NCI-H1694 treated with DMSO at 0.1 percent for 48 hours (cell line): ENCODE measurements at regions not wholly inside any gene's neighbourhood (a gene's known extent, or its start where the extent isn't known, plus 50 kb on each side); places are given as distances from the start of the nearest gene placed in this dataset.
A peak's percentile ranks its signal among the peaks of the same experiment; 100 is the strongest.

ENCODE experiments used
- DNase-seq: peaks from one replicate; lab custom pipeline; 2025; lab: John Stamatoyannopoulos, UW

- no peak for DNase-seq
Measured at GRCh38 chr2:126793885-126794613, 104.6 kb upstream of the TEX51 start.

DNA sequence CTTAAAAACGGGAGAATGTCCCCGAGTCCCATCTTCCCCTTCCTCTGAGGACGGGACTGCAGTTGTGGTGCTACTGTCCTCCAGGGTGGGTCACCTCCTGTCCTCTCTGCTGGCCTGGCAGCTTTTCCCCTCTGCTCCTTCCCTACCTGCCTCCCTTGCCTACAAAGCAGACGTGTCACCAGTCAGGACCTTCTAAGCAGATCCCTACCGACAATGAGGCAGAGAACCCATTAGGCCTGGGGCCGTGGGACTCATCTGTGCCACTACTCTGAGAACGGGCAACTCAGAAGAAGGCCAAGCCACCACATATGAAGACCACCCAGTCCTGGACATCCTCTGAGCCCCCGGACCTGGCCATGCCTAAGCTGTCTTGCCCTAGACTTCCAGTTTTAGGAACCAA, 103.0 kb upstream of the TEX51 start:
- no peak for DNase-seq

DNA sequence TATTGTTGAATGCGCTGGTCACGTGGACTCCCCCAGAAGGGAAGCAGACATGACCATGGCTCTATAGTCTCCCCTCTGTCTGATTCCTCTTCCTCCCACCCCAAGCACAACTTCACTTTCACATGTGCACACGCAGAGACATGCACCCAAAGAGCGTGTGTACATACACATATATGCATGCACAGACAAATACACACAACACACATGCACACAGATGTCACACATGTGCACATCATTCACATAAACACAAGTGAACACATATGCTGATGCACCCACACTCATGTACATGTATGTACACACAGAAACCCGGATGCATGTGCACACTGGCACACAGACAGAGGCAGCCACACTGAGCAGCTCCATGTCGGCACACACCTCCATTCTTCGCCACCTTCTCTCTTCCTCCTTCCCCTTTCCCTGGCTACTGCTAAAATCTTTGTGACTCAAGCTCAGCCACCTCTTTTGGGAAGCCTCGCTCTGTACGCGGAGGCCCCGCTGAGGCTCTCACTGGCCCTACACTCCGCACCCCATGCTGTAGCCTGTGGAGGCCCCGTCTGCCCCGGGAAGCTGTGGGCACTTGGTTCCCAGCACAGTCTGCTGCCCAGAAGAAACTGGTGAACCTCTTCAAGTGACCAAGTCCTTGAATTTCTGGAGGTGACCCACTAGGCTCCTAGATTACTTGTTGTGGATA, 101.6 kb upstream of the TEX51 start:
- no peak for DNase-seq

- no peak for DNase-seq
Measured at GRCh38 chr2:126797622-126798275, 100.9 kb upstream of the TEX51 start.

GRCh38 chr2:126798276-126799140, 100.2 kb upstream of the TEX51 start:
- DNase-seq, result no peak

DNA sequence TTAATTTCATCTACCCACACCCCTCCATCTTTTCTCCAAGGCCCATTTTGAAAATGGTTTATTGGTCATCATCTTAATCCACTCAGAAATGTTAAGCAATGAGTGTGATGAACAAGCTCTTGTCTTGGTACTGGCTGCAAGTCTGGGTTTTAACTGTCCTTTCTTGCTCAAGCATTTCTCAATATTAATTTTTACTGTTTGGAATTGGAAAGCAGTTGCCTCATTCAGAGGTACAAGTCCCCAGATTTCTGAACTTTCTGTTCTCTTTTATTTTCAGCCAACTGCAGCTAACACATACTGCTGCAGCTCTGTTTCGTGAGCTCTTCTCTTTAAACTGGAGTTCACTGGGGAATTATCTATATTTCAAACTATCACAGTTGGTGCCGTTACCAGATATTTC, 99.4 kb upstream of the TEX51 start:
- DNase-seq, result no peak

GRCh38 chr2:126801473-126801872, 97.2 kb upstream of the TEX51 start:
- DNase-seq, result no peak

GRCh38 chr2:126802316-126802715, 96.4 kb upstream of the TEX51 start:
- no peak for DNase-seq

- no peak for DNase-seq
Measured at GRCh38 chr2:126802774-126803433, 95.8 kb upstream of the TEX51 start.

GRCh38 chr2:126803434-126803775, 95.3 kb upstream of the TEX51 start:
- no peak for DNase-seq

DNA sequence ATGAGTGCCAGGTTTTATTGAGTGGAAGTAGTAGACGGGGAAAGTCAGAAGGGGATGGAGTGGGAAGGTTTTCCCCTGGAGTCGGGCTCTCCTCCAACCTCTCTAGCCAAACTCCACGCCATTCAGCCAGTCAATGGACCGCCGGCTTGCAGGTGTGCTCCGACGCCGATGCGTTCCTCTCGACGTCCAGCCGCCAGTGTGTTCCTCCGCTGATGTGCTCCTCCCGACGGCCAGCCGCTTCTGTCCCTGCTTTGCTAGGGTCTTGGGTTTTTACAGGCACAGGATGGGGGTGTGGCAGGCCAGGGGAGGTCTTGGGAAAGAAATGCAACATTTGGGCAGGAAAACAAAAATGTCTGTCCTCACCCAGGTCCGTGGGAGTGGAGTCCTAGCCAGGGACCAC, 94.3 kb upstream of the TEX51 start:
- no peak for DNase-seq

DNA sequence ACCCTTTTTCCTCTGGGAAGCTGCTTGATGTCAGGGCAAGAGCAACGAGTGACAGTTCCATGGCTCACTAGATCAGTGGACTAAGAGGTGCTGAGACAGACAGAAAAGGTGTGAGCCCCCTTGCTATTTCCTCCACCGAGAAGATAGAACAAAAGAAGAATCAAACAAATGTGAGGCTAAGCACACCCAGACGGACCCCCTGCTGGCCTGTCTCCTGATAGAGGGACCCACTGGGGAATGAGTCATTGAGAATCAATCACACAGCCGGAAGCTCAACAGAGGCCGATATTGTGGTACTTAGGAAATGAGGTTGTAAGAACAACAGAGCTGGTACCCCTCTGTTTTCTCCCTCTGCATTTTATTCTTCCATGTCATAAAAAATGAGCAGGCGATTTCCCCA, 89.8 kb upstream of the TEX51 start:
- no peak for DNase-seq

DNA sequence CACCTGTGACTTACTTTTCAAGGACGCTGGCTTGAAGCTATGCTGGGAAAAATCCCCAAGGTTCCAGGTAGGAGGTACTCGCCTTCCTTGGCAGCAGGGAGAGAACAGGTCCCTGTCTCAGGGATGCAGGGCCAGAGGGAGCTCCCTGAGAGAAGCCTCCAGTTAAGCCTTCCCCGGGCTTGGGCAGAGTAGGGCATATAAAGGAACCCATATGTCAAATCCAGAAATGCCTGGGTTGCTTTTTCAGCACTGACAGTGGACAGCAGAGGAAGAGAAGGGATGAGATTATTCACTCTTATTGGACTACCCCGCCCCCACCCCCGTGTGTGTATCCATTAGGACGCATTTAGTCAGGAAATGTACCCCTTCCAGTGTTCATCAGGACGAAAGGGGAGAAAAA, 89.3 kb upstream of the TEX51 start:
- DNase-seq, result no peak

GRCh38 chr2:126810001-126810400, 88.7 kb upstream of the TEX51 start:
- no peak for DNase-seq

- DNase-seq, result no peak
Measured at GRCh38 chr2:126811101-126811500, 87.6 kb upstream of the TEX51 start.

- DNase-seq, result no peak
Measured at GRCh38 chr2:126817172-126817571, 81.5 kb upstream of the TEX51 start.

DNA sequence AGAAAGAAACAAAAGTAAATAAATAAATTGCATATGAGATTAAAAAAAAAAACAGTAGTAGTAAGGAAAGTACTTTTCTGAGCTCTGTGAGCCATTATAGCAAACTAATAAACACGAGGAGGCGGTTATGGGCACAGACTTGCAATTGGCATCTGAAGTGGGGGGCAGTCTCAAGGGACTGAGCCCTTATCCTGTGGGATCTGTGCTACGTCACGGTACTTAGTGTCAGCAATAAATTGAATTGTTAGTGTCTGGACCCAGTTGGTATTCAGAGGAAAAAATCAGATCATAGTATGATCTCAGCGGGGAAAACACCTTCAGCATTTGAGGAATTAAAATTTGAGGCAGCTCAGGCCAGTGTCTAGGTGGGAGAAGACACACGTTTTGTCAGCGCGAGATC, 76.6 kb upstream of the TEX51 start:
- no peak for DNase-seq

DNA sequence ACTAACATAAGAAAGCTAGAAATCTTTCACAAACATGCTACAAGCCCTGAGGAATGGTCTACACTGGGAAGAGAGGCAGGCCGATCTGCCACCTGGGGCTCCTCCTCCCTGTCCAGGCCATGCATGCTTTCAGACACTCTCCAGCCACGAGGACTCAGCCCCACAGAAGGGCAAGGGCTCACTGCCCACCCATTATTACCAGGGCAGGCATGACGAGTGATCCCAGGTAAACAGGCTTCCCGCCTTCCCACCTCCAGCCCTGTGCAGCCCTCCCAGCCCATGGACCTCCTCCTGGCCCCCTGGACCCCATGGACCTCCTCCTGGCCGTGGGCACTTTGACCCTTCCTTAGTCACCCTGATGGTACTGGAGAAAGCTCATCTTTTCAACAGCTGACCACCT, 75.8 kb upstream of the TEX51 start:
- no peak for DNase-seq

- no peak for DNase-seq
Measured at GRCh38 chr2:126823951-126824350, 74.7 kb upstream of the TEX51 start.

DNA sequence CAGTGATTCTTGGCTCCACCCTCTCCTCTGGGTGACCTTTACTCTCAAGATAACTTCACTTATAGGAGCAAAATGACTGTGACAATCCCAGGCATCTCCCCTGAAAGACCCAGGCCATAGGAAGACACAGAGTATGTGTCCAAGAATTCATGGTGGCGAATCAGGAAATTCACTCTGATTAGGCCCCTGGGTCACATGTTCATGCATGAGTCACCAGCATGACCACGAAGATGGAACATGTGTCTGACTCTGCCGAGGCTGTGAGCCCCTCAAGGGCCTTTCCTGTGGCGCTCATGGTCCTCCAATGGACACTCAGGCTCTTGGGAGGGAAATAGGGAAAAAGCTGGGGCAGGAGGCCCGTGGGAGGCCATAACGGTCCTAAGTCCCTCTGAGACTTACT, 74.0 kb upstream of the TEX51 start:
- no peak for DNase-seq

DNA sequence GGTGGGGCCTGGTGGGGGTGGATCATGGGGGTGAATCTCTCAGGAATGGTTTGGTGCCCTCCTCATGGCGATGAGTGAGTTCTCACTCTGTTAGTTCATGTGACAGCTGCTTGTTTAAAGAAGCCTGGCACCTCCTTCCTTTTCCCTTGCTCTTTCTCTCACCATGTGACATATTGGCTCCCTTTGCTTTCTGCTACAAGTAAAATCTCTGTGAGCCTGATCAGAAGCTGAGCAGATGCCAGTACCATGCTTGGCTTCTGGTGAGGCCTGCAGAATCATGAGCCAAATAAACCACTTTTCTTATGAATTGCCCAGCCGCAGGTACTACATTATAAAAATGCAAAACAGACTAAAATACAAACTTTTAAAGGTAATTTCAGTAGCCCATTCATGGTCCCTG, 73.4 kb upstream of the TEX51 start:
- peak; percentile 3 for DNase-seq

GRCh38 chr2:126826491-126826890, 72.2 kb upstream of the TEX51 start:
- no peak for DNase-seq
